HepG2 (cell line): ENCODE measurements at regions not wholly inside any gene's neighbourhood (a gene's known extent, or its start where the extent isn't known, plus 50 kb on each side); places are given as distances from the start of the nearest gene placed in this dataset.
A peak's percentile ranks its signal among the peaks of the same experiment; 100 is the strongest.

ENCODE experiments used
- ATAC-seq: fragments of 200-7000 bp; cut with Tn5 transposase; 3 replicates; pipeline ENCODE4 v1.9.1; 2020; ENCODE audit warnings: mild to moderate bottlenecking, moderate library complexity
- BruUV-seq: library from RNA; stranded (reverse); fragments of 400-500 nt; replicated peaks from 2 replicates; lab custom pipeline; 2021; lab: Mats Ljungman, UMichigan
- CTCF ChIA-PET: fragments of 300-600 bp; formaldehyde crosslinking; extraction: SDS; loops from one replicate; lab custom pipeline; 2021; ENCODE audit warnings: low total read pairs, inconsistent platforms, low intra/inter-chr PET ratio; lab: Yijun Ruan, JAX
- POLR2A ChIA-PET: fragments of 350-600 bp; sonication (Branson Sonifier 250); formaldehyde crosslinking; loops from one replicate; lab custom pipeline; 2020; ENCODE audit warnings: antibody characterized with exemption, inconsistent platforms; lab: Yijun Ruan, JAX
- DNase-seq: peaks from one replicate; pipeline ENCODE4 v3.0.0-alpha.2; 2015; ENCODE audit warnings: low spot score
- FAIRE-seq: peaks from 3 replicates; lab custom pipeline; 2011; peaks lifted over from hg19 to GRCh38; lab: Jason Lieb, UNC
- H2AFZ ChIP-seq: one replicate; pipeline ENCODE4 v1.6.1; 2011; ENCODE audit warnings: low read length, inconsistent platforms
- H3K27ac ChIP-seq: fragments of 300-600 bp; 3 replicates; pipeline ENCODE4 v1.8.0; 2011; ENCODE audit warnings: mixed run types, mild to moderate bottlenecking, mixed read lengths, low read length, inconsistent platforms; ENCODE audit not compliant: insufficient read depth; ENCODE audit errors: extremely low read length
- H3K27me3 ChIP-seq, 2 experiments: fragments of 200-600 bp in 1 of 2; 2 replicates in 1 of 2; 3 replicates in 1 of 2; pipeline versions ENCODE4 v1.6.0 to v1.8.0; 2011; ENCODE audit warnings: low read length in 2 of 2, mild to moderate bottlenecking in 2 of 2, moderate library complexity in 2 of 2, inconsistent platforms in 1 of 2; ENCODE audit not compliant: insufficient read depth in 2 of 2, control insufficient read depth in 1 of 2
- H3K36me3 ChIP-seq, 2 experiments: fragments of 200-600 bp in 1 of 2; replicated peaks in 1 of 2; 2 replicates in 1 of 2; 3 replicates in 1 of 2; pipeline versions ENCODE4 v1.5.1 to v1.8.0; 2011; ENCODE audit warnings: low read length in 2 of 2, inconsistent platforms in 1 of 2; ENCODE audit not compliant: insufficient read depth in 2 of 2, control insufficient read depth in 1 of 2
- H3K4me1 ChIP-seq: 2 replicates; pipeline ENCODE4 v1.5.1; 2012; ENCODE audit warnings: low read length, inconsistent platforms; ENCODE audit not compliant: insufficient read depth
- H3K4me2 ChIP-seq: 2 replicates; pipeline ENCODE4 v1.6.0; 2011; ENCODE audit warnings: low read depth, low read length, inconsistent platforms
- H3K4me3 ChIP-seq, 3 experiments: fragments of 200-600 bp in 1 of 3; sonication (generic), shearing (Covaris generic) in 1 of 3; replicated peaks in 1 of 3; 2 replicates each; pipeline ENCODE4 v1.5.1; 2011 to 2016; ENCODE audit warnings: low read length in 3 of 3, inconsistent platforms in 2 of 3, low read depth in 2 of 3, mild to moderate bottlenecking in 2 of 3, control low read depth in 1 of 3, mixed read lengths in 1 of 3; ENCODE audit not compliant: insufficient read depth in 1 of 3
- H3K79me2 ChIP-seq: one replicate; pipeline ENCODE4 v1.6.1; 2011; ENCODE audit warnings: low read length, inconsistent platforms; ENCODE audit not compliant: insufficient read depth
- H3K9ac ChIP-seq: 2 replicates; pipeline ENCODE4 v1.6.0; 2011; ENCODE audit warnings: mild to moderate bottlenecking, low read depth, low read length, inconsistent platforms; ENCODE audit not compliant: insufficient read depth
- H3K9me3 ChIP-seq: 2 replicates; pipeline ENCODE4 v1.5.1; 2012; ENCODE audit warnings: mild to moderate bottlenecking, low read length
- H4K20me1 ChIP-seq: 2 replicates; pipeline ENCODE4 v1.6.0; 2011; ENCODE audit warnings: inconsistent platforms, mild to moderate bottlenecking, low read length, moderate library complexity; ENCODE audit not compliant: insufficient read depth
- BHLHE40 ChIP-seq: IDR thresholded peaks from 2 replicates; pipeline ENCODE4 v1.6.1; 2011; ENCODE audit warnings: low read length, improper control_type of control experiment
- POLR2G ChIP-seq: fragments of 200-400 bp; formaldehyde crosslinking; IDR thresholded peaks from 2 replicates; pipeline ENCODE4 v1.6.1; 2018; ENCODE audit warnings: mild to moderate bottlenecking, low read depth, low read length, moderate library complexity
- RAD51 ChIP-seq: fragments of 450-650 bp; IDR thresholded peaks from 2 replicates; pipeline ENCODE4 v1.6.1; 2016; ENCODE audit warnings: borderline replicate concordance
- STAG1 ChIP-seq: sonication (generic); formaldehyde crosslinking; IDR thresholded peaks from 2 replicates; pipeline ENCODE4 v1.4.0; 2020; ENCODE audit warnings: missing genetic modification reagents
- USF2 ChIP-seq, 2 experiments: sonication (generic) in 1 of 2; formaldehyde crosslinking in 1 of 2; IDR thresholded peaks; 2 replicates each; pipeline versions ENCODE4 v1.5.1 to v1.6.1; 2011 to 2020; ENCODE audit warnings: borderline replicate concordance in 1 of 2, low read depth in 1 of 2, low read length in 1 of 2, mild to moderate bottlenecking in 1 of 2, missing genetic modification reagents in 1 of 2, moderate library complexity in 1 of 2
- YY1 ChIP-seq: IDR thresholded peaks from 2 replicates; pipeline ENCODE4 v1.6.1; 2011; ENCODE audit warnings: low read length, low read depth, moderate library complexity, mild to moderate bottlenecking; ENCODE audit not compliant: insufficient read depth, insufficient replicate concordance
- ZBTB40 ChIP-seq, 2 experiments: fragments of 450-650 bp in 1 of 2; sonication (generic) in 1 of 2; formaldehyde crosslinking in 1 of 2; IDR thresholded peaks; 2 replicates each; pipeline versions ENCODE4 v1.6.1 to v1.8.0; 2016 to 2022; ENCODE audit warnings: antibody characterized with exemption in 1 of 2, mild to moderate bottlenecking in 1 of 2, missing genetic modification reagents in 1 of 2
- ZNF670 ChIP-seq: sonication (generic); formaldehyde crosslinking; IDR thresholded peaks from 2 replicates; pipeline ENCODE4 v1.8.0; 2022; ENCODE audit warnings: mild to moderate bottlenecking, missing genetic modification reagents, borderline replicate concordance
- WGBS: methylation state at CpG from one replicate; pipeline ENCODE4 v1.1.6; 2017; ENCODE audit warnings: low lambda C conversion rate; 5-methylcytosine and 5-hydroxymethylcytosine counted together
- in situ Hi-C: cut with HindIII; loops from 2 replicates; pipeline ENCODE4 v1.10.0; 2017; ENCODE audit warnings: low pct_unique_long_range_greater_than_20kb; ENCODE audit not compliant: extremely low pct_ligation_motif_present
- intact Hi-C: fragments of 100-400 bp; cut with micrococcal nuclease; formaldehyde crosslinking; loops from one replicate; pipeline ENCODE4 v1.10.0; 2022; ENCODE audit not compliant: unreplicated experiment

- no peaks in the 10 kb centered on the region for H3K36me3 ChIP-seq
- peaks cover 0 to 3% of the 10 kb centered on the region in 2 experiments; a peak in 1 of 5 replicates for H3K27me3 ChIP-seq
- no peaks in the 10 kb centered on the region for H4K20me1 ChIP-seq
- in situ Hi-C loops: no loop called here
- H2AFZ ChIP-seq: no peak overlapping the region
- H3K79me2 ChIP-seq: no peaks in the 10 kb centered on the region
- no peak overlapping the region for H3K4me3 ChIP-seq
- no peak overlapping the region for H3K27ac ChIP-seq
- no peak overlapping the region for H3K9ac ChIP-seq
- BruUV-seq: no TSS peak
- no peaks in the 10 kb centered on the region for H3K9me3 ChIP-seq
- H3K4me2 ChIP-seq: no peak overlapping the region
- ATAC-seq: no peak
- CTCF ChIA-PET: no interaction called here
- intact Hi-C loops: no loop called here
- no peaks in the 10 kb centered on the region for H3K4me1 ChIP-seq
- FAIRE-seq: no peak
- POLR2A ChIA-PET: no interaction called here
- no peak for DNase-seq
- TF ChIP-seq YY1 (no peak), RAD51 (peak; percentile 62; the same call in 1 of the 2 replicates), STAG1 (CRISPR knock-in tag) (no peak), POLR2G (no peak), USF2 (IDR thresholded peaks at IDR 0.05; ENCODE audit: low read depth, low read length) (peak; percentile 44; the same call in 1 of the 2 replicates), USF2 (CRISPR knock-in tag; IDR thresholded peaks at IDR 0.05; ENCODE audit: borderline replicate concordance) (no peak), ZNF670 (CRISPR knock-in tag) (no peak), BHLHE40 (no peak), ZBTB40 (IDR thresholded peaks at IDR 0.05) (no peak), ZBTB40 (CRISPR knock-in tag; IDR thresholded peaks at IDR 0.05) (no peak)
- WGBS: 1% methylated on average over 4 of the region's 4 CpGs
Measured at GRCh38 chr1:38600905-38601304, 258.7 kb downstream of the RRAGC start.
